GM18951 (cell line): ENCODE measurements at regions not wholly inside any gene's neighbourhood (a gene's known extent, or its start where the extent isn't known, plus 50 kb on each side); places are given as distances from the start of the nearest gene placed in this dataset.

ENCODE experiments used
- POLR2A ChIP-seq: IDR thresholded peaks from 4 replicates; pipeline ENCODE4 v1.6.1; 2011; ENCODE audit warnings: mild to moderate bottlenecking; ENCODE audit not compliant: insufficient read length, insufficient read depth; ENCODE audit errors: extremely low read depth
- in situ Hi-C: fragments of 300-500 bp; cut with MboI; formaldehyde crosslinking; loops from one replicate; pipeline ENCODE4 v1.12.0; 2022; ENCODE audit warnings: low sequenced_read_pairs, mixed read lengths, inconsistent platforms; ENCODE audit not compliant: unreplicated experiment

GRCh38 chr21:31410499-31411131 is 66.6 kb upstream of the TIAM1 start:
- in situ Hi-C loops = no loop called here
- no peak for TF ChIP-seq POLR2A

- in situ Hi-C loops = no loop called here
- TF ChIP-seq POLR2A = no peak
Observed at GRCh38 chr21:31409831-31410487, 65.9 kb upstream of the TIAM1 start.

GRCh38 chr21:31408301-31409088 is 64.4 kb upstream of the TIAM1 start:
- TF ChIP-seq POLR2A = no peak
- in situ Hi-C loops = no loop called here

GRCh38 chr21:31406510-31406909 is 62.4 kb upstream of the TIAM1 start:
- in situ Hi-C loops = no loop called here
- TF ChIP-seq POLR2A = no peak

- in situ Hi-C loops = no loop called here
- TF ChIP-seq POLR2A = no peak
Observed at GRCh38 chr21:31405604-31406003, 61.5 kb upstream of the TIAM1 start.

- TF ChIP-seq POLR2A = no peak
- in situ Hi-C loops = no loop called here
Observed at GRCh38 chr21:31403596-31404333, 59.7 kb upstream of the TIAM1 start.

- no peak for TF ChIP-seq POLR2A
- in situ Hi-C loops = no loop called here
Observed at GRCh38 chr21:31399591-31399990, 55.5 kb upstream of the TIAM1 start.

- TF ChIP-seq POLR2A = no peak
- in situ Hi-C loops = no loop called here
Observed at GRCh38 chr21:31398574-31398973, 54.5 kb upstream of the TIAM1 start.

GRCh38 chr21:31397939-31398338 is 53.9 kb upstream of the TIAM1 start:
- TF ChIP-seq POLR2A = no peak
- in situ Hi-C loops = no loop called here

- no peak for TF ChIP-seq POLR2A
- in situ Hi-C loops = no loop called here
Observed at GRCh38 chr21:31397515-31397926, 53.5 kb upstream of the TIAM1 start.

GRCh38 chr21:31397030-31397429 is 53.0 kb upstream of the TIAM1 start:
- in situ Hi-C loops = no loop called here
- no peak for TF ChIP-seq POLR2A

- in situ Hi-C loops = no loop called here
- TF ChIP-seq POLR2A = no peak
Observed at GRCh38 chr21:31396399-31396798, 52.3 kb upstream of the TIAM1 start.

GRCh38 chr21:31395791-31396190 is 51.7 kb upstream of the TIAM1 start:
- in situ Hi-C loops = no loop called here
- TF ChIP-seq POLR2A = no peak
